CD4-positive, alpha-beta T cell (primary cell): ENCODE measurements at regions not wholly inside any gene's neighbourhood (a gene's known extent, or its start where the extent isn't known, plus 50 kb on each side); places are given as distances from the start of the nearest gene placed in this dataset.
"Not testable (repeated sequence)": the region's sequence is repeated elsewhere in the genome, so short reads cannot be mapped to it uniquely, and the experiment has no call there.

Source experiments
- ATAC-seq: fragments of 200-7000 bp; cut with Tn5 transposase; one replicate; pipeline ENCODE4 v1.10.0; 2022; ENCODE audit warnings: mild to moderate bottlenecking; ENCODE audit not compliant: poor library complexity
- CTCF ChIA-PET: fragments of 350-600 bp; sonication (Branson Sonifier 250); formaldehyde crosslinking; loops from one replicate; lab custom pipeline; 2021; ENCODE audit warnings: antibody characterized with exemption, inconsistent platforms; lab: Charles Lee
- POLR2A ChIA-PET: fragments of 350-600 bp; sonication (Branson Sonifier 250); formaldehyde crosslinking; loops from one replicate; lab custom pipeline; 2021; ENCODE audit warnings: antibody characterized with exemption, inconsistent platforms; lab: Charles Lee
- DNase-seq, 14 experiments: peaks; one replicate each; pipeline ENCODE4 v3.0.0-alpha.2; 2013 to 2020; ENCODE audit warnings: mixed read lengths in 2 of 14
- H3K27ac ChIP-seq, 2 donors: one replicate each; pipeline versions ENCODE4 v1.5.1 to v1.7.0; 2013; ENCODE audit warnings: low read length in 2 of 2, low read depth in 1 of 2, mild to moderate bottlenecking in 1 of 2
- H3K27me3 ChIP-seq, 2 experiments: 1 replicate in 1 of 2; 2 replicates in 1 of 2; pipeline versions ENCODE4 v1.6.1 to v1.7.0; 2013; ENCODE audit warnings: low read length in 2 of 2, control low read depth in 1 of 2, mild to moderate bottlenecking in 1 of 2, moderate library complexity in 1 of 2; ENCODE audit not compliant: insufficient read depth in 2 of 2, control insufficient read depth in 1 of 2
- H3K36me3 ChIP-seq: one replicate; pipeline ENCODE4 v1.6.1; 2013; ENCODE audit warnings: low read length, control low read depth; ENCODE audit not compliant: insufficient read depth
- H3K4me1 ChIP-seq: one replicate; pipeline ENCODE4 v1.6.1; 2013; ENCODE audit warnings: low read length, control low read depth; ENCODE audit not compliant: insufficient read depth
- H3K4me3 ChIP-seq: one replicate; pipeline ENCODE4 v1.5.1; 2013; ENCODE audit warnings: mild to moderate bottlenecking, low read length, moderate library complexity
- H3K9me3 ChIP-seq, 2 experiments: 1 replicate in 1 of 2; 2 replicates in 1 of 2; pipeline versions ENCODE4 v1.6.1 to v1.7.0; 2013; ENCODE audit warnings: low read length in 2 of 2, mild to moderate bottlenecking in 2 of 2, control low read depth in 1 of 2, moderate library complexity in 1 of 2; ENCODE audit not compliant: control insufficient read depth in 1 of 2, insufficient read depth in 1 of 2
- H3K27ac Mint-ChIP-seq: one replicate; pipeline ENCODE4 v1.8.0; 2020; ENCODE audit warnings: mixed read lengths
- H3K27me3 Mint-ChIP-seq: one replicate; pipeline ENCODE4 v1.8.0; 2021; ENCODE audit warnings: mixed read lengths
- H3K36me3 Mint-ChIP-seq: one replicate; pipeline ENCODE4 v1.8.0; 2021; ENCODE audit warnings: low read depth, mixed read lengths
- H3K4me1 Mint-ChIP-seq: one replicate; pipeline ENCODE4 v1.8.0; 2021; ENCODE audit warnings: low read depth, mixed read lengths
- H3K4me3 Mint-ChIP-seq: one replicate; pipeline ENCODE4 v1.8.0; 2020; ENCODE audit warnings: mild to moderate bottlenecking, mixed read lengths
- H3K9me3 Mint-ChIP-seq: one replicate; pipeline ENCODE4 v1.8.0; 2020; ENCODE audit warnings: mixed read lengths
- CTCF ChIP-seq: fragments of 200-600 bp; IDR thresholded peaks from one replicate; pipeline ENCODE4 v1.8.0; 2022; ENCODE audit warnings: antibody characterized with exemption, mild to moderate bottlenecking
- intact Hi-C, 2 experiments: fragments of 100-400 bp; cut with DNase I in 1 of 2; cut with micrococcal nuclease in 1 of 2; formaldehyde crosslinking; loops; one replicate each; pipeline versions ENCODE4 v1.15.1 to v1.9.0; 2023 to 2025; cut with DNase I, micrococcal nuclease

- H3K4me3 Mint-ChIP-seq = no peak overlapping the region
- POLR2A ChIA-PET = no interaction called here
- ATAC-seq = no peak
Measured at GRCh38 chr7:36062154-36062815, 90.8 kb upstream of the EEPD1 start.

GRCh38 chr7:36064676-36065075 lies 88.4 kb upstream of the EEPD1 start:
- Mint-ChIP-seq H3K36me3 (no peaks in the 10 kb centered on the region), H3K4me1 (no peaks in the 10 kb centered on the region), H3K4me3 (no peak overlapping the region), H3K9me3 (no peaks in the 10 kb centered on the region), H3K27me3 (no peaks in the 10 kb centered on the region), H3K27ac (no peak overlapping the region)
- H3K4me1 ChIP-seq = no peaks in the 10 kb centered on the region
- no peak overlapping the region for H3K4me3 ChIP-seq
- TF ChIP-seq CTCF = no peak
- POLR2A ChIA-PET = no interaction called here
- no peaks in the 10 kb centered on the region for H3K36me3 ChIP-seq
- no peaks in the 10 kb centered on the region for H3K9me3 ChIP-seq
- DNase-seq (no peak), ATAC-seq (no peak)
- H3K27me3 ChIP-seq = no peaks in the 10 kb centered on the region
- no peak overlapping the region for H3K27ac ChIP-seq
- intact Hi-C loops = no loop called here
- CTCF ChIA-PET = interaction anchor here (1.8 kb wide), 1 partner anchor 11 kb away, joined by 4 read pairs; no protein-coding TSS in a partner anchor

More at GRCh38 chr7:36062154-36062815, 90.8 kb upstream of the EEPD1 start:
- Histone ChIP-seq H3K9me3 (no peaks in the 10 kb centered on the region), H3K27ac (no peak overlapping the region), H3K4me3 (no peak overlapping the region), H3K27me3 (no peaks in the 10 kb centered on the region), H3K36me3 (no peaks in the 10 kb centered on the region), H3K4me1 (no peaks in the 10 kb centered on the region)
- Mint-ChIP-seq H3K4me1 (no peaks in the 10 kb centered on the region), H3K27me3 (no peaks in the 10 kb centered on the region), H3K9me3 (no peaks in the 10 kb centered on the region), H3K36me3 (no peaks in the 10 kb centered on the region), H3K27ac (no peak overlapping the region)
- DNase-seq = no peak
- intact Hi-C loops = no loop called here
- CTCF ChIA-PET = no interaction called here
- no peak for TF ChIP-seq CTCF

GRCh38 chr7:36065563-36066342 lies 87.3 kb upstream of the EEPD1 start:
- H3K4me3 Mint-ChIP-seq, H3K27ac Mint-ChIP-seq, H3K27me3 ChIP-seq, H3K36me3 Mint-ChIP-seq, H3K9me3 ChIP-seq, H3K9me3 Mint-ChIP-seq, H3K4me1 ChIP-seq, POLR2A ChIA-PET, H3K36me3 ChIP-seq, H3K4me3 ChIP-seq, CTCF ChIA-PET, H3K4me1 Mint-ChIP-seq, ATAC-seq, H3K27ac ChIP-seq, DNase-seq, intact Hi-C loops, H3K27me3 Mint-ChIP-seq: not testable (repeated sequence)
